Esophagus squamous epithelium (tissue), 5 donors: ENCODE measurements at regions not wholly inside any gene's neighbourhood (a gene's known extent, or its start where the extent isn't known, plus 50 kb on each side); places are given as distances from the start of the nearest gene placed in this dataset.

Experiments
- DNase-seq: peaks from one replicate; lab custom pipeline; 2025; lab: John Stamatoyannopoulos, UW
- H3K27ac ChIP-seq, 4 donors: fragments of 200-600 bp; sonication (generic); one replicate each; pipeline ENCODE4 v1.5.1; 2016 to 2019; ENCODE audit warnings: mild to moderate bottlenecking in 1 of 4
- H3K27me3 ChIP-seq, 4 donors: fragments of 200-600 bp; sonication (generic); 1 replicate in 3 of 4; 2 replicates in 1 of 4; pipeline versions ENCODE4 v1.5.1 to v1.6.0; 2017 to 2021; ENCODE audit warnings: antibody characterized with exemption in 1 of 4
- H3K36me3 ChIP-seq, 3 donors: fragments of 200-600 bp; sonication (generic); one replicate each; pipeline ENCODE4 v1.5.1; 2016 to 2019
- H3K4me1 ChIP-seq, 3 donors: fragments of 200-600 bp; sonication (generic); one replicate each; pipeline ENCODE4 v1.5.1; 2017 to 2019
- H3K4me3 ChIP-seq, 4 donors: fragments of 200-600 bp; sonication (generic); 1 replicate in 3 of 4; 2 replicates in 1 of 4; pipeline ENCODE4 v1.5.1; 2016 to 2019; ENCODE audit warnings: mild to moderate bottlenecking in 2 of 4, moderate library complexity in 1 of 4
- H3K9me3 ChIP-seq, 3 donors: fragments of 200-600 bp; sonication (generic); one replicate each; pipeline ENCODE4 v1.5.1; 2016 to 2019
- CTCF ChIP-seq, 6 experiments: fragments of 450-650 bp in 4 of 6; fragments of 200-600 bp in 2 of 6; sonication (generic) in 2 of 6; IDR thresholded peaks; one replicate each; pipeline ENCODE4 v1.5.1; 2016 to 2019; ENCODE audit warnings: antibody characterized with exemption in 6 of 6, mild to moderate bottlenecking in 4 of 6, moderate library complexity in 4 of 6
- POLR2A ChIP-seq, 4 donors: fragments of 450-650 bp; IDR thresholded peaks; one replicate each; pipeline ENCODE4 v1.6.1; 2017; ENCODE audit warnings: antibody characterized with exemption in 4 of 4, mild to moderate bottlenecking in 4 of 4, moderate library complexity in 3 of 4
- WGBS, 2 donors: methylation state at CpG; one replicate each; pipeline ENCODE4 v1.1.5; 2018; 5-methylcytosine and 5-hydroxymethylcytosine counted together
- intact Hi-C: fragments of 100-400 bp; cut with DNase I; formaldehyde crosslinking; loops from one replicate; pipeline ENCODE4 v1.15.0; 2022
- donor health status: DM: yes; HTN: yes; CAD: no.

GRCh38 chr5:25064306-25064705, 419.5 kb upstream of the CDH10 start:
- intact Hi-C loops = no loop called here
- TF ChIP-seq POLR2A (IDR thresholded peaks at IDR 0.05) (no peak), CTCF (IDR thresholded peaks at IDR 0.05) (no peak)
- WGBS, 2 donors = 66 to 73% methylated on average over 5 of the region's 5 CpGs

GRCh38 chr5:25060575-25060974, 415.8 kb upstream of the CDH10 start:
- intact Hi-C loops = no loop called here
- WGBS, 2 donors = 67% methylated on average over 2 of the region's 2 CpGs
- no peaks in the 10 kb centered on the region for H3K4me1 ChIP-seq
- no peaks in the 10 kb centered on the region for H3K27me3 ChIP-seq
- no peak for DNase-seq
- TF ChIP-seq POLR2A (IDR thresholded peaks at IDR 0.05) = no peak
- no peak for TF ChIP-seq CTCF (IDR thresholded peaks at IDR 0.05)
- H3K4me3 ChIP-seq = no peak overlapping the region
- H3K27ac ChIP-seq = no peak overlapping the region
- H3K36me3 ChIP-seq = no peaks in the 10 kb centered on the region
- H3K9me3 ChIP-seq = peaks cover 0 to 5% (median 0%) of the 10 kb centered on the region in 3 donors

More at GRCh38 chr5:25064306-25064705, 419.5 kb upstream of the CDH10 start:
- Histone ChIP-seq H3K36me3 (no peaks in the 10 kb centered on the region), H3K4me1 (no peaks in the 10 kb centered on the region), H3K27me3 (no peaks in the 10 kb centered on the region), H3K4me3 (no peak overlapping the region), H3K9me3 (peaks cover 0 to 5% (median 0%) of the 10 kb centered on the region in 3 donors), H3K27ac (no peak overlapping the region)
- DNase-seq = no peak

- Histone ChIP-seq H3K27me3 (no peaks in the 10 kb centered on the region), H3K27ac (no peak overlapping the region), H3K36me3 (no peaks in the 10 kb centered on the region), H3K9me3 (peaks cover 0 to 5% (median 4%) of the 10 kb centered on the region in 3 donors), H3K4me1 (no peaks in the 10 kb centered on the region), H3K4me3 (no peak overlapping the region)
- intact Hi-C loops = no loop called here
- TF ChIP-seq CTCF (IDR thresholded peaks at IDR 0.05) (no peak), POLR2A (IDR thresholded peaks at IDR 0.05) (no peak)
- DNase-seq = no peak
Measured at GRCh38 chr5:25056836-25057235, 412.1 kb upstream of the CDH10 start.

GRCh38 chr5:25033658-25034057, 388.9 kb upstream of the CDH10 start:
- no peak overlapping the region for H3K27ac ChIP-seq
- no peaks in the 10 kb centered on the region for H3K36me3 ChIP-seq
- no peak overlapping the region for H3K4me3 ChIP-seq
- peaks cover 0 to 4% (median 0%) of the 10 kb centered on the region in 3 donors for H3K9me3 ChIP-seq
- intact Hi-C loops = no loop called here
- no peak for DNase-seq
- H3K4me1 ChIP-seq = no peaks in the 10 kb centered on the region
- TF ChIP-seq CTCF (IDR thresholded peaks at IDR 0.05) (no peak), POLR2A (IDR thresholded peaks at IDR 0.05) (no peak)
- 51% methylated on average over 3 of the region's 3 CpGs for WGBS, 2 donors
- no peaks in the 10 kb centered on the region for H3K27me3 ChIP-seq

DNA sequence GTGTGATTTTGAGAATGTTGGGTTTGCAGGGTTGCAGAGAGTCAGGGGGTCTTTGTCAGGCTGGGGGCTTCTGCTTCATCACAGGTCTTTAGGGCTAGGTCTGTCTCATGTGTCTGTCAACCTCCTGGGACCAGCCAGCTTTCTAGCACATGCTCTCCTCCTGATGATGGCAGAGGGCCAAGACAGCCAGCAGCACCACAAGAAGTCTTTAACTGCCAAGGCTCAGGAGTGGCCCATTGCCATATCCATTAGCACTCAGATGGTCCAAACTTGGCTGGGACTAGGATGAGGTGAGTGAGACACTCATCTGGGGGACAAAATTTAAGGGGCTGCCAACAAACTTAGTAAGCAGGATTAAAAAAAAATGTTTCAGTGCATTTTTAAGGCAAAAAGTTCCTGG, 384.2 kb upstream of the CDH10 start:
- H3K4me1 ChIP-seq = no peaks in the 10 kb centered on the region
- no peak overlapping the region for H3K4me3 ChIP-seq
- peaks cover 0 to 7% (median 0%) of the 10 kb centered on the region in 3 donors for H3K9me3 ChIP-seq
- H3K27ac ChIP-seq = no peak overlapping the region
- intact Hi-C loops = no loop called here
- no peak for TF ChIP-seq POLR2A (IDR thresholded peaks at IDR 0.05)
- no peak for TF ChIP-seq CTCF (IDR thresholded peaks at IDR 0.05)
- no peaks in the 10 kb centered on the region for H3K36me3 ChIP-seq
- DNase-seq = no peak
- H3K27me3 ChIP-seq = no peaks in the 10 kb centered on the region
